Right forelimb (tissue), 1 donor: ENCODE measurements at regions not wholly inside any gene's neighbourhood (a gene's known extent, or its start where the extent isn't known, plus 50 kb on each side); places are given as distances from the start of the nearest gene placed in this dataset.

ENCODE experiments used
- DNase-seq: peaks from one replicate; pipeline ENCODE4 v3.0.0-alpha.2; 2018

DNA sequence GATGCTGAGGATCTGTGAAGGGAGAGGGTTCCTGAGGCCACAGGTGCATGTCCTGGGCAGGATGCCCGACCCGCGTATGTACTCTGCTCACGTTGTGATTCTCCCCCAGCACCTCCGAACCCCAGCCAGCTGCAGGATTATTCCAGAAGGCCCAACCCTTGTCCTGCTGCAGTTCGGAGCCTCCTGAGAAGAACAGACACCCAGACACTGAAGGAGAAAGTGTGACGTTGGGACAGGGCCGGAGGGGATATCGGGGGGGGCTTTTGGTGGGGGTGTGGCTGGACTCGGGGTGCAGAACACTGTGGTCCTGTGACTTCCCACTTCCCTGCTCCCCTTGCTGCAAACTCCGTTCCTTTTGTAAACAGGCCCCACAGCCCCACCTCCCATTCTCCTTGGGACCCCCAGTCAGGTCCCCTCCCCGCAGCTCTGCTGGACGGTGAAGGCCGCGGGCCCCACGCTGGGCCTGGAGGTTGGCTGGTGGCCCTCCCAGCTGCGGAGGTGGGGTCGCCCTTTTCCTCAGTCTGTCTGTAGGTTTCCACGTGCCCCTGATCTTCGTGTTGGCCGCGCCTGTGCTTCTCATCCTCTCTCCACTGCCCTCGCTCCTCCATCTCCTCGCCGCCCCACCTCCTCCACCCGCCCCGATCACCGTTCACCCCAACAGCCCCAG lies 83.0 kb upstream of the ADRA2C start:
- no peak for DNase-seq

DNA sequence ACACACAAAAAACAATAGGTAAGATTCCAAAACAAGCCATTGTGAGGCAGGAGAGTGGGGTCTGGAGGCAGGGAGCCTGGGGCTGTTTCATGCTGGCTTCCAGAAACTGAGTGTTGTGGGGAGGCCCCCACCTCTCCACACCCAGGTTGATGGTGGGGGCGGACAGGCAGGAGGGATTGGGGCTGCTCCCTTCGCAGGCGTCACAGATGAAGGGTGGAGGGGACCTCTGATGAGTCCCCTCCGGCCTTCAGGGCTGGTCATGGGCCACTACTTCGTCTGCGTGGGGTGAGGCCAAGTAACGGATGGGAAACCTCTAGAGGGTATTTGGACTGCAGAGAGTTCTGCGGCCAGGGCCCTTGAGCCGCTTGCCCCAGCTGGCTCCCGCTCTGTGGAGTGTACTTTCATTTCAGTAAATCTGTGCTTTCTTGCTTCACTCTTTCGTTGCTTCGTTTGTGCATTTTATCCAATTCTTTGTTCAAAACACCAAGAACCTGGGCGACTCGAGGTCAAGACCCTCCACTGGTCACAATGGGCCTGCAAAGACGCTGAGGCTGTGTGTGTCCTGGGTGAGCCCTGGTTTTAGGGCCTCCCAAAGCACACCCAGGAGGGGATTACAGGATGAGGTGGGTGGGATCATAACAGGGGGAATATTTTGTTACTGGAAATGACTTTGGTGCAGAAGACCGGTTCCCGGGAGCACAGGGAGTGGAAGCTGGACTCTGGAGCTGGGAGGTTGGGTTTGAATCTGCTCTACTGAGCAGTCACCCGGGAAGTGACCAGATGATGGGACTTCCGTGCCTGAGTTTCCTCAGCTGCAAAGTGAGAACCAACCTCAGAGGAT lies 83.7 kb upstream of the ADRA2C start:
- DNase-seq, result no peak

GRCh38 chr4:3681191-3681590 lies 85.0 kb upstream of the ADRA2C start:
- no peak for DNase-seq

DNA sequence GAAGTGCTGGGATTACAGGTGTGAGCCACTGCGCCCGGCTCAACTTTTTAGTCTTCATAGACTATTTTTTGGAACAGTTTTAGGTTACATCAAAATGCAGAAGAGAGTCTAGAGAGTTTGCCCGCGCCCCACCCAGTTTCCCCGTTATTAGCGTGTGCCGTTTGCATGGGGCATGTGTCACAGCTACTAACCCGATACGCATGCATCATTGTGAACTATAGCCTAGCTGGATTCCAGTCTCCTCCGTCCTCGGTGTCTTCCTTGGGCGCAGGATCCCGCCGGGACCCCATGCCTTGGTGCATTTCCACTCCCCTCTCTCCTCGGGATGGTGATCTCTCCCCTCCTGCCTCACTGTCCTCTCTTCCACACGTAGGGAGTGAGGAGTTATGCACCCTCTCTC lies 85.5 kb upstream of the ADRA2C start:
- DNase-seq, result no peak

DNA sequence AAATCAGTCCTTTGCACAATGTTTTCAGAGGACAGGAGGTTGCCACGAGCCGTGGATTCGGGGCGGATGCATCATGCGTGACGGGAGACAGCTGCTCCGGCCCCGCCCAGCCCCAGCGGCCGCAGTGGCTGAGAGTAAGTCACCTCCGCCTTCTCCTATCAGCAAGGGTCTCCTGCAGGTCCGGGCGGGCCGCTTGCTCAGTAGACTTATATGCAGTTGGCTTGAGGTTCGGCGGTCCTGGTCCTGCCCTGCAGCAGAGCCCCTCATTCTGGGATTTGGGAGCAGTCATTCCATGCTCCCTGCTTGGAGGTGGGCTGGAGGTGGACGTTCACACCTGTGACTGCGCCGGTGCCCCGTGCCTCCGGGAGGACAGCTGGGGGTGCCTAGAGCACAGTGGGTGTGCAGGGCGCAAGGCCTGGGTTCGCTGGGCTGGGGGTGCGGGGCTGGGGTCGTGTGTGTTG lies 86.3 kb upstream of the ADRA2C start:
- DNase-seq, result no peak

DNA sequence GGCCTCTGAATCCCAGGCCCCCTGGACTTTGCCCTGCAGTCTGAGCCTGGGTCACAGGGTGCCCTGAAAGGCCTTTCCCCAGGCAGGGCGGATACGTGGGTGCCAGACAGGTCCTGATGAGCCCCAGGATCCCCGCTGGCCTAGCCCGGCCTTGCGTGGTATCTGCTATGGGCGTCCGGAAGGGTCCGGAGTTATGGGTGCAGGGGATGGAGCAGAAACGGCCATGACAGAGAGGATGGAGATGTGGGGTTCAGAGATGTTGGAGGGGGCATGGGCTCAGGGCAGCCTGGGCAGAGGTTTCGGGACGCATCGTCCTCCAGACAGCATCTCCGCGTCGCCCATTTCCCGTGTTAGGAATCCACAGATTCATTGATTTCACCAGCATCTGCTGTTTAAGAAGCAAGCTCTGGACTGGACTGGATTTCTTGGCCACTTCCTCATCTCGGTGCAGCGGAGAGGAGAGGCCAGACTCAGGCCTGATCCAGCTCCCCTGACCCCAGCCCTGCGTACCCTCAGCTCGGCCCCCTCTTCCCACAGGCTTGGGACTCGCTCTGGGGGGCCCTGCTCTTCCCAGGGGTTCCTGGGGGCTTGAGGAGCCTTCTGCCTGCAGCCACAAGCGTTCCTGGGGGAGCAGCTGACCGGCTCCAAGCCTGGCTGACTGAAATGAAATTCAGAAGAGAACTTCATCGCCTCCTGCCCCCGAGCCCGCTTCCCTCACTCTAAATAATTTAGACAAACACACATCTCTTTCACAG lies 86.9 kb upstream of the ADRA2C start:
- DNase-seq, result no peak

GRCh38 chr4:3677748-3678070 lies 88.5 kb upstream of the ADRA2C start:
- no peak for DNase-seq

DNA sequence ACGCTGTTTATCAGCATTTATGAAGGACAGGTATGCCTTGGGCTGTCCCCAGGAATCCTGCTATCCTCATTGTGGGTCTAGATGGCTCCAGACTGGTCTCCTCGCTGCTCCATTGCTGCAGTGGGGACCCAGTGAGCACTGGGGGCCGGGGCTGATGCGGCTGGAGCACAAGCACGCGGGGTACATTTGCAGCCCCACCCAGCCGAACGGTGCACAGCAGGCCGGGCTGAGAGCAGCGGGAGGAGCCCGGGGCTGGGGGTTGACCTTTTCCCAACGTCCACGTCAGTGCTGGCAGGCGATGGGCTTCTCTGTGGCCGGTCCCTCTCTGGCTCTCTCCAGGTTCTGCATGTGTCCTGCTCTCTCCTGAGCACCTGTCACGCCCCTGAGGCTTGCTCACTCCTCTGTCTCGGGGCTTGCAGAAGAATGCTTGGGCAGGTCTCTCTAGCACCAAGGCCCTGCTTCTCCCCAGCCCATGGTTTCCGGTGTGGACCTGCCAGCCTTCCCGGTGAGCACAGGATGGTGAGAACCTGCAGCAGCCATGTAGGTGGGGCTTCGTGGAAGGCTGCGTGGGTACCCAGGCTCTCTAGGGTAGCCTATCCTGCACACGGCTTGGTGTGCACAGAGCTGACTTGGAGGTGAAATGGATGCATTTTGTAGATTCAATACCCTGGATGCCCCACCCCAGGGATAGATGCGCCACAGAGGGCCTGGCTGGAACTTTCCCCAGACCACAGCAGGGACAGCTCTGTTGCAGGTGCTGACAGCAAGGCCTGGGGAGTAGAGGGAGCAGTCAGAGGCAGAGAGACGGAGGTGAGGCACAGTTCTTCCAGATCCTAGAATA lies 89.1 kb upstream of the ADRA2C start:
- no peak for DNase-seq

- DNase-seq, result no peak
Observed at GRCh38 chr4:3676196-3676595, 90.0 kb upstream of the ADRA2C start.

- DNase-seq, result no peak
Observed at GRCh38 chr4:3675251-3676115, 90.7 kb upstream of the ADRA2C start.

- DNase-seq, result no peak
Observed at GRCh38 chr4:3674479-3674851, 91.7 kb upstream of the ADRA2C start.

- DNase-seq, result no peak
Observed at GRCh38 chr4:3673716-3674478, 92.3 kb upstream of the ADRA2C start.

DNA sequence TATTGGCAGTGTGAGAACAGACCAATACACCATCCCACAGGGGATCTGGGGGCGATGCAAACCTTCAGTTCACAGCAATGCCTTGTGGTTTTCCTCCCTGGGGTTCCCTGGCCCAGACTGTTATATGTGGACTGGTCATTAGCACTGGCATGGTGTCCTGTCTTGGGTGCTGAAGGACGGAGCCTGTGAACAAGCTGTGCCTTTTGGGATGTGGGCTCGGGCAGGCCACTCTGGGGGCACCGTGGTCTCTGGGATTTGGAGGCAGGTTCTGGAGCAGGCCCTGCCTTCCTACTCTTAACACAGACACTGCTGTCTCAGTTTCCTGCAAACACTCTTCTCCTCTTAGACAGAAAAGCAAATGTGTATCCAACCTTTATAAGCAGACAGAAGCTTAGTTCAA lies 93.0 kb upstream of the ADRA2C start:
- no peak for DNase-seq

DNA sequence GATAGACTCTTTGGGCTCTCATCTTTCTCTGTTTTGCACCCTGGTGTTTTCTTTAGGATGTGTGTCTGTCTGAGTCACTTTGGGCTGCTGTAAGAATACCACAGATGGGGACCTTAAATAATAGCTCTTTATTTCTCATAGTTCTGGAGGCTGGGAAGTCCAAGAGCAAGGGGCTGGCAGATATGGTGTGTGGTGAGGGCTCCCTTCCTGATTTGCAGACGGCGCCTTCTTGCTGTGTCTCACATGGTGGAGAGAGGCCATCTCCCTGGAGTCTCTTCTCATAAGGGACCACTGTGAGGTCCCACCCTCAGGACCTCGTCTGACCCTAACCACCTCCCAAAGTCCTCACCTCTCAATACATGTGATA lies 93.7 kb upstream of the ADRA2C start:
- DNase-seq, result no peak

GRCh38 chr4:3671571-3672464 lies 94.4 kb upstream of the ADRA2C start:
- no peak for DNase-seq

DNA sequence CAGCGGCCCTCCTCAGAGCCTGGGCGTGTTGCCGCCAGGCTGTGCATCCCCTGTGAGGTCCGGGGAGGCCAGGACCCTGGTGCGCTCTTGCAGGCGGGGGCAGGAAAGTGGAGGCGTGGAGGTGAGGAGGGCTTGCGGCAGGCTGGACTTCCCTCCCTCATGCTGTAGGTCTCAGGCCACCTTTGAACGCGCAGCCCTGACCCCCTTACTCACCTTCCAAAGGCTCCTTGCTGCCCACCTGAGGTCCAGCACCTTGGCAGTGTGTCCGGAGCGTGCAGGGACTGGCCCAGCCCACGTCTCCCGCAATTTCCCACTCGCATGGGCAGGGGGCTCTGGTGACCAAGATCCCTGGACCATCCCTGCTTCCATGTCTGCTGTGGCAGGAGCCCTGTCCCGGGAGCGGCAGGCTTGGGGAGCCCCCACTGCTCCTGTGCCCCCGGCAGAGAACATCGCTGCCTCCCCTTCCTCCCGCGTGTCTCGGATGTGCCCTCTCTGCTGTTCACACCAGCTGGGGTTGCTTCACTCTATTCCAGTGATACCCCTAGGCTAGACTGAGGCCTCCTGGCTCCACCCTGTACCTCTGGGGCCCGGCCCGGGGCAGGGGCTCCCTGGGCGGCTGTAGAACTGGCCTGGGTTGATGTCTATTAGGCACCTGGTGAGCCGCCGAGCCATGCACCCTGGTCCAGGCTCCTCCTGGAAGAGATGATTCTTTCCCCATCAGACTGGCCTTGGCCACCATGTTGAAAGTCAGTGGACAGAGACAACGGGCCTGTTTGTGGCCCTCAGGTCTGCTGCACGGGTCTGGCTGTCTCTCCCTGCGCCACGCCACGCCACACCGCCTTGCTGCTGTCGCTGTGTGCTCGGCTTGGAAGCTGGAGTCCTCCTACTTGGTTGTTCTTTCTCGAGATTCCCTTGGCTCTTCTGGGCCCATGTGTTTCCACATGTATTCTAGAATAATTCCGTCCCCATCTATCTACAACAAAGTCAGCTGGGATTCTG lies 95.4 kb upstream of the ADRA2C start:
- no peak for DNase-seq

DNA sequence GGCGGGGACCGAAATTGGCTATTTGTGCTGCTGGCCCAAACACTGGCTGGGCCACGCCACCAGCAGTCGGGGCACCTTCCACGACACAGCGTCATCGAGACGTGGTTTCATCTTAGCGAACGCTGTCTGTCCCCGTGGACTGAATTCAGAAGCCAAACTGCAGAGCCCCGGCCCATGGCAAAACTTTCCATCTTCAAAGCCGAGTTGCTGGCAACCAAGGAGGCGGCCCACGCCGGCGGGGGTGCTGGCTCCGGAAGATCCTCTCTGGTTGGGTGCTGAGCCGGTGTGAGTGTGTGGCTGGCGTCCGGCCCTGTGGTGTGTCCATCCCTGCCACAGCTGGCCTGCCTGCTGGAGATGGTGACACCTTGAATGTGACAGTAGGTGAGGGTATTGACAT lies 96.6 kb upstream of the ADRA2C start:
- DNase-seq, result no peak

- DNase-seq, result no peak
Observed at GRCh38 chr4:3668825-3669552, 97.2 kb upstream of the ADRA2C start.
